Inflammatory macrophage treated with lipopolysaccharide for 4 hours (primary cell): ENCODE measurements at regions not wholly inside any gene's neighbourhood (a gene's known extent, or its start where the extent isn't known, plus 50 kb on each side); places are given as distances from the start of the nearest gene placed in this dataset.
"Not testable (repeated sequence)": the region's sequence is repeated elsewhere in the genome, so short reads cannot be mapped to it uniquely, and the experiment has no call there.

ENCODE experiments used
- DNase-seq: peaks from one replicate; pipeline ENCODE4 v3.0.0-alpha.2; 2020

- DNase-seq = no peak
These were observed 63.2 kb upstream of the SNX19 start for GRCh38 chr11:130979386-130979972.

- DNase-seq = no peak
These were observed 64.0 kb upstream of the SNX19 start for GRCh38 chr11:130980071-130980862.

DNA sequence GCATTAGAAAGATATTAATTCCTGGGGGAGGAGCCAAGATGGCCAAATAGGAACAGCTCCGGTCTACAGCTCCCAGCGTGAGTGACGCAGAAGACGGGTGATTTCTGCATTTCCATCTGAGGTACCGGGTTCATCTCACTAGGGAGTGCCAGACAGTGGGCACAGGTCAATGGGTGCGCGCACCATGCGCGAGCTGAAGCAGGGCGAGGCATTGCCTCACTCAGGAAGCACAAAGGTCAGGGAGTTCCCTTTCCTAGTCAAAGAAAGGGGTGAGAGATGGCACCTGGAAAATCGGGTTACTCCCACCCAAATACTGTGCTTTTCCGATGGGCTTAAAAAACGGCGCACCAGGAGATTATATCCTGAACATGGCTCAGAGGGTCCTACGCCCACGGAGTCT lies 68.0 kb upstream of the SNX19 start:
- DNase-seq = not testable (repeated sequence)

DNA sequence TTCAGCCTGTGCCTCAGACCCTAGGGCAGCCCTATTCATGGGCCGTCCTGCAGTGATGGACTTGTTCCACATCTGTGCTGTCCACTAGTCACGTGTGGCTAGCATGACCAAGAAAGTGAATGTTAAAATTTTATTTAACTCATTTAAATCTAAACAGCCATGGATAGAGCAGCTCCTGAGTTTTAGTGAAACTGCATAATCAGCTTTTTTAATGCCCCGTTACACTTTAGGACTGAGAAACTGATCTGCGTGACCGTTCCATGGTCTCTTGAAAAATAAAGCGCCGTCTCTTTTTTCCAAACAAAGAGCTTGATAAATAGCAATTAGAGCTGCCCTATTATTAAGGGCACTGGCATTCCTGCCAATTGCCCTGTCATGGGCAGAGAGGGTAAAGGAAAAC lies 76.5 kb upstream of the SNX19 start:
- no peak for DNase-seq

DNA sequence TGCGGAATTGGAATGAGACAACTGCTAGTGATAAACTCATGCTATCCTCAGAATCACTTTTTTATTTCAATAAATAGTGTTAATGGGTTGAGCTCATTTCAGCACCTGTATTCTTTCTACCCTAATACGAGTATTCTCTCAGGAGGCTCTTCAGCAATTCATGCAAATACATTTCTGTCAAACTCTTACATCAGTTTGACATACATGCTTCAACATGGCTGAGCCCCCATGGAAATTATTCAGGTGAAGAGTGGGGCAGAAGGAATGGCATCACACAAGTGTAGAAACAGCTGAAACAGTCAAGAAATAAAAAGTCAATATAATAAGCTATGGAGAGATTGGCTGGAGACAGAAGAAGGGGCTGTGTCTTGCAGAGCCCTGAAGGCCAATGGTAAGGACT lies 77.8 kb upstream of the SNX19 start:
- DNase-seq = no peak

GRCh38 chr11:130995266-130995665 lies 79.0 kb upstream of the SNX19 start:
- peak; percentile 3 for DNase-seq

DNA sequence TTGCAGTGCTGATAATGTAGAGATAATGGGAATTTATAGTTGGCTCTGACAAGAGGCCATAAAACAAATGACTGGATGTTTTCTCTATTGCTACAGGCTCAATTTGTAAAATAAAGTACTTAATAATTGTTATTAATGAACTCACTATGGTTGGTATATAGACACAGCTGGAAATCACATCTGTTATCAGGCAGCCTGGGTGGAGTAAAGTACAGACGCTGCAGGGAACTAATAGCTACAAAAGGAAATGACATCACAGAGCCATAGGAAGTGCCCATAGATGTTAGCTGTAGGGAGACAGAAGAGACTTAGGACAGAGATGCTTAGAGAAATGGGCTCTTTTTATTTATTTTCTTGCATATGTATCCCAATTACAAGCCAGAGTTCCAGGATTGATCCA lies 81.0 kb upstream of the SNX19 start:
- no peak for DNase-seq

GRCh38 chr11:130999086-130999485 lies 82.8 kb upstream of the SNX19 start:
- no peak for DNase-seq

DNA sequence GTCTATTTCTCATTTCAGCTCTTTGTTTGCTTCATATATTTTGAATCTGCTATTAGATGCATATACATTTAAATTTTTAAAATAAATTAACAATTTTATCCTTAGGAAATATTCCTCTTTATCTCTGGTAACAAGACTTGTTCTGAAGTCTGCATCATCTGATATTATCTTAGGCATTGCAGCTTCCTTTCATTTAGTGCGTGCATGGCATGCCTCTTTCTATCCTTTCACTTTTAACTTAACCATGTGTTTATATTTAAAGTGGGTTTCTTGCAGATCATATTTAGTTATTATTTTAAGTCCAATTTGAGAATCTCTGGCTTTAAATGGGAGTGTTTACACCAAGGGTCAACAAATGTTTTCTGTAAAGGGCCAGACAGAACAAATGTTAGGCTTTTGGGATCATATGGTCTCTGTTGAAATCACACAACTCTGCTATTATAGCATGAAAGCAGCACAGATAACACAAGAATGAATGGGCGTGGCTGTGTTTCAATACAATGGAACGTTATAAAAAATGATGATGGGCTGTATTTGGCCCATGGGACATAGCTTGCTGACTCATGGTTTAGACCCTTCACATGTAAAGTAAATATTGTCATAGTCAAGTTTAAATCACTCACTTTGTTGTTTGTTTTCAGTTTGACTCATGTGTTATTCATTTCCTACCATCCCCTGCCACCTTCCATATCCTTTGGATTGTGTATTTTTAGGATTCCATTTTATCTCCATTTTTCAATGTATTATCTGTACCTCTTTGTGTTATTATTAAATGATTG lies 83.9 kb upstream of the SNX19 start:
- no peak for DNase-seq

GRCh38 chr11:131002145-131002544 lies 85.9 kb upstream of the SNX19 start:
- no peak for DNase-seq

- no peak for DNase-seq
These were observed 89.5 kb upstream of the SNX19 start for GRCh38 chr11:131005829-131006228.

DNA sequence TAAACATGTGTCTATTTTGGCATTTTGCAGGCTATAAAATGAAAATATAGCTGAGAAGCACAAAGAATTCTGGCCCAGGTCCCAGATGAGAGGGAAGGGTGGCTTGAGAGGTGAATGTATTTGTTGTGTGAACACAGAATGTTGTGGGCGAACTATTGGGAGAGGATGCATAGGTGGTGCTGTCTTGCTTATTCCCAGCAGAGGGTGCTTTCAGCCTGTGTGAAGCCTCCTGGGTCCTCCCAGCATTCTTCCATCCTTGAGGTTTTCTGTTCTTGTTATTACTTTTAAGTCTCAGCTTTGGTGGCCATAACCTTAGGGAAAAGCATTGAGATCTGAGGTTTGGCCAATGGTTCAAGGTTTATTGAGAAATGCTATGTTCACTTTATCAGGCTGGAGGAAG lies 108.7 kb upstream of the SNX19 start:
- DNase-seq = no peak

DNA sequence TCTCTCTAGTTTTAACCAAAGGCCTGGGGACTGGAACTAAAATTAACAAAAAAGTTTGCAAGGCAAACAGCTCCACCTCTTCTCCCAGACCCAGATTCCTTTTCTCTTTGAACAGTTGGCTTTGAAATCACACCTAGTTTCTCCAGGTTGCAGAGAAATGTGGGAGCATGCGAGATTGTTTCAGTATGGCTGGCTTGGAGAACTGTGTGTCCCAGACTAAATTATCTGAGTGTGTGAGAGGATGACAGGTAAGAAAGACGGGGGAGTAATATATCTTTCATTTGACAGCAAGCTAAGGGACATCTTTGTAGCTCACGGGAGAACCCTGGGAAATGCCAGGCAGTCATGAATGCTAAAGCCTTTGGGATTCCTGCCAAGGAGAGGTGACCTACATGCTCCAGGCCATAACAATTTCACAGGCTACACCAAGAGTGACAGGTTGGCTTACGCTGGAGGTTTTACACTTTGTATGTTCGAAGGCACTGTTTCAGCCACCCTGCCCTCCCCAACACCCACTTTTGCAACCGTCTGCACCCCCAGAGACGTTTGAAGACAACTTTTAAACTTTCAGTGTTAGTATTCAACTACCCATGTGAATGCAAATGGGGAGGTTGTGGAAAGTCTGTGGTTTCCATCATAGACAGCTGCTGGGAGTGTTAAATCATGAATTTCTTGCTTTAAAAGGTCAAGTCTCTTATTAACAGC lies 109.3 kb upstream of the SNX19 start:
- DNase-seq = no peak

DNA sequence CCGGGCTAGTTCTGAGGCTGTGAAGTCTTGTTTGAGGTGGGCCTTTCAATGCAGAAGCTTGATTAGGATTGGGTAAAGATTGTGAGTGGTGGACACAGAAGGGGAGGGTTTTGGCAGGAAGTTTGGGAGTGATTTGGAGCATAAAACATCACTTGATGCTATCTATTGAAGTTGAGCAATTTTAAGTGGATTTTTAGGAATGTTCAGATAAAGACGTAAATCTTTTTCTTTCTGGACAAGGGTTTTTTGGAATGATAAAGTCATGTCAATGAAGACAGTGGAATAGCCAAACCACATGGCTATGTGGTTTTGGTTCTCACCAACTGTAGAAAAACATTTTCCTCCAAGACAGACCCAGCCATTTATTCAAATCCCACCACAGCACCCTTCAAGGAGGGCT lies 111.2 kb upstream of the SNX19 start:
- no peak for DNase-seq

DNA sequence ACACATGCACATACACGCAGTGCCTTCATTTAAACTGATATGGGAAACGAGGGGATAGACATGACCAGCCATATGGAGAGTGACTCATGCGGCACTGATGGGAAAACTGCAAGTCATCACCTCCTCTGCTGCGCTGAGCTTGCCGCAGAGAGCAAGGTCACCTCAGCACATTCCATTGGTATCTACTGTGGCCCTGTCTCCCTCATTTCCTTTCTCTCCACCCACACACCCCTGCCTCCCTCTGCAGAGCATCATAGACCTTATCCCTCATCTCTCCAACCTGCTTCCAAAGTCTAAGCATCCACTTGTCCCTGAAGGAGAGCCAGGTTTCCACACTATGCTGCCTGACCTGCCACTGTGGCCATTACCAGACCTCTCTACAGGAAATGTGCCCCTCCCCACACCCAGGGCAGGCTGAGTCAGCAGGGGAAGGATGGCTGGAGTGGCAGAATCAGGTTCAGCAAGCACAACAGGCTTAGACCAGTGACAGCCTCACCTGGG lies 116.9 kb upstream of the SNX19 start:
- DNase-seq = no peak

DNA sequence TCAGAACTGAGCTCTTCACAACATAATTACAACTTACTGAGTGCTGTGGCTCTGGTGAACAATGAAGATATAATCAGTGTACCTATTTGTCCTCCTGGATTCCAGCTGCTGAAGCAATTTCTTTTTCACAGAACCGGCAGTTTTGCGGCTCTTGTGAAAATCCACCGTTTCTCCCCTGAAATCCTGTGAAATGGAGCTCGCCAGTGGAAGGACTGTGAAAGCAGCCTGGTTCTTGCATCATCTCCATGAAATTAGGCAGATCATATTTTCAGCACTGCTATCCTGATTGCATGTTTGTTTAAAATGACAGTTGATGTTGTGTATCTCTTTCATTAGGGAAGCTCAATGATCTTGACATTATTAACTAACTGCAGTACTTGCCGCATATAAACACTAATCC lies 120.2 kb upstream of the SNX19 start:
- DNase-seq = no peak

DNA sequence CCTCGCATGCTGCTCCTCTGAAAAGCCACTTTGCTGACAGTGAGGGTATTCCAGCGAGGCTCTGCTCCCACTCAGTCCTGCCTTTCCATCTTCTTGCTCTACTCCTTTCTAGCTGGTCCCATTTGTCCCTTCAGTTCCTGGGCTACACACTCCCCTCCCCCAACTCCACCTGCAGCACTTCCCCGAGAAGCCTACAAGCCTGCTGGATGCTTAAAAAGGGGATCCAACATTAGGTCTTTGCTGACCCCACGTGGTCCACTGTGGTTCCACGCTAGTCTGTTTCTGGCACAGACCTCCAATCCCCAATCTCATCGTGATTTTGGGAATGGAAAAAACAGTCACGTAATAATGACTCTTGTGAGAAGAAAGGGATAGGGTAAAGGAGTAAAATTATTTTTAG lies 121.6 kb upstream of the SNX19 start:
- no peak for DNase-seq

DNA sequence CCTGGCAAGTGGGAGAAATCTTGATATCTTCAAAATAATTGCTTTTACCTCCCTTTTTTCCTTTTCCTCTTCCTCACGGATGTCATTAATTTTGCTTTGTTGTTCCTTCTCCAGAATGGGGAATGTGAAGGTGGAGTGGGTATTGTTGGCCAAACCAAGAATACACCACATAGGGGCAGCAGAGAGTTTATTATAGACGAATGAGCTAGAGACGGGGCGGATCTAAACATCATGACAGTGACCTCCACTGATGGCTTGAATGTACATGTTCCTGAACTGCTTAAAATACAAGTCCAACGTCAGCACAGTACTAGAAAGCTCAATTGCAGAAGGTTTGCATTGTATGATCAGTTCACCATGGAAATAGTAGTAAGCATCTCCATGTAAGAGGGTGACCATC lies 122.3 kb upstream of the SNX19 start:
- no peak for DNase-seq

GRCh38 chr11:131041331-131042040 lies 125.2 kb upstream of the SNX19 start:
- no peak for DNase-seq

DNA sequence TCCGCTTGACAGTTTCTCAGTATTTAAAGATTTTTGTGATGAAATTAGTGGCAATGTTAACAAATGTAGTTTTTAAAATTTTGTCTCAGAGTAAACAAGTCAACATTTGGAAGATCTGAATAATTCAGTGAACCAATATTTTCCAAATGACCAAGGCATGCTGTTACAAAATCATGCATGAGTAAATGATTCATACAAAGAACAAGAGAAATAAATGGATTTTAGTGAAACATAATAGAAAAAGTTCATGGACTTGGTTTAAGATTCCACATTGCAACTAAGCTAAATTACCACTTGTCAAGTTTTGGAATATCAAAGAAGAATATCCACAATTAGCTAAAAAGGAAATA lies 125.7 kb upstream of the SNX19 start:
- DNase-seq = no peak

- DNase-seq = no peak
These were observed 127.0 kb upstream of the SNX19 start for GRCh38 chr11:131043251-131043650.

DNA sequence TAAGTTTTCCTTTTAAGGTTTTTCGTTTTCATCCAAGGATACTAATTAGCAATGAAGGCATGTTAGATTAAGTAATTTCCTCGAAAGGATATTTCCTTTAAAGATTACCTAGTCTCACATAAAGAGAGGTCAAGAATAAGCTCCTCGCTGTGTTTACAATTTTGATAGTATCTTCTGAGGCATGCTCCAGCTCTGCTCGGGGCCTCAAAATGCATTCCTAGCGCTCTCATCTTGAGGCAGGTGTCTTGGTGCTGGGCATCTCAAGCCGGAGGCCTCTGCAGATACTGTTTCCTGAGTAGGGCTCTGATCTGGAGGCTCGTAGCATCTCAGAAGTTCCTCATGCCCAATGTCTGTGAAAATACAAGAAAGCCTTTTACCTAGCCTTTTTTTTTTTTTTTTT lies 128.6 kb upstream of the SNX19 start:
- DNase-seq = no peak

DNA sequence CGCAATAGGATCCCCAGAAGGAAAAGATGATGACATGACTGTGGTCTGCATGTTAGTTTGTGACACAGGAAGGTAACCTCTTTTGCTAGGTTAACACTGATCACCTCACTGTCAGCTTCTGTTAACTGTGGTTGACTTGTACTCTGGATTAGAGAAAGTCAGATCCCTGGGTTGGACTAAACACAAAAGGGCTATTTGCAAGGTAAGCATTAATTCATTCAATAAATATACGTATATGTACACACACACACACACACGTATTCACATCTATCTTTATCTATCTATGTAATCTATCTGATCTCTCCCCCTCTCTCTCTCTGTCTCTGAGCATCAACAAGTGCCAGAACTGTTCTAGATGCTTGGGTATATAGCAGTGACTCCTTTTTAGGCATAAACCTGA lies 136.1 kb upstream of the SNX19 start:
- DNase-seq = no peak
